Vagina (tissue), 2 donors: ENCODE measurements at regions not wholly inside any gene's neighbourhood (a gene's known extent, or its start where the extent isn't known, plus 50 kb on each side); places are given as distances from the start of the nearest gene placed in this dataset.

ENCODE experiments used
- CTCF ChIP-seq, 3 experiments: fragments of 450-650 bp in 2 of 3; fragments of 200-600 bp in 1 of 3; sonication (generic) in 1 of 3; IDR thresholded peaks; one replicate each; pipeline ENCODE4 v1.5.1; 2017 to 2019; ENCODE audit warnings: antibody characterized with exemption in 3 of 3, mild to moderate bottlenecking in 2 of 3, moderate library complexity in 2 of 3
- POLR2A ChIP-seq, 2 donors: fragments of 450-650 bp; IDR thresholded peaks; one replicate each; pipeline ENCODE4 v1.6.1; 2017; ENCODE audit warnings: antibody characterized with exemption in 2 of 2, mild to moderate bottlenecking in 2 of 2, moderate library complexity in 2 of 2
- POLR2AphosphoS5 ChIP-seq, 2 donors: sonication (generic); formaldehyde crosslinking; IDR thresholded peaks; one replicate each; pipeline ENCODE4 v1.9.0; 2017; ENCODE audit warnings: antibody characterized with exemption in 2 of 2, mild to moderate bottlenecking in 2 of 2, low read depth in 1 of 2; ENCODE audit not compliant: insufficient read depth in 1 of 2

DNA sequence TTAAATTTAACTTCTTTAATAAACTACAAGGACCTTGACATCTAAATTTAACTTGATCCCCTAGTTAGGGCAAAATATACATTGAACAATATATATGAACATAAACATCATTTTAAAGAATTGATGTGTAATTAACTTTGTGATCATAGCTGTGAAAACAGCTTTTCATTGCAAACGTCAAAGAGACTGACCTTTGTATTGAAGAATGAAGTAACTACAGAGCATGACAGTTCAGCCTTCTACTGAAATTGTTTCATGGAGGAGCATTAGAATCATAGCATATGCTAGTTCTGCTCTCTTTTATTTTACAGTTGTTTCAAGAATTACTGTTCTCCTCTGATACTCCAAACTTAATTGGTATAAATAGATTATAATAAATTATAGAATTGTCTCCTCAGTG lies 123.4 kb upstream of the PRR20A start:
- no peak for TF ChIP-seq POLR2A (IDR thresholded peaks at IDR 0.05)
- no peak for TF ChIP-seq POLR2AphosphoS5 (IDR thresholded peaks at IDR 0.05; ENCODE audit: insufficient read depth in 1 of 2, low read depth in 1 of 2)
- no peak for TF ChIP-seq CTCF (IDR thresholded peaks at IDR 0.05)
